Middle frontal gyrus (tissue), 1 donor: ENCODE measurements at regions not wholly inside any gene's neighbourhood (a gene's known extent, or its start where the extent isn't known, plus 50 kb on each side); places are given as distances from the start of the nearest gene placed in this dataset.

Experiments
- DNase-seq: peaks from one replicate; pipeline ENCODE4 v3.0.0-alpha.2; 2015; ENCODE audit warnings: low spot score; ENCODE audit errors: extremely low spot score

- DNase-seq = no peak
These were observed 84.6 kb downstream of the MATN1 start for GRCh38 chr1:30638811-30639210.

GRCh38 chr1:30638086-30638485 is 85.3 kb downstream of the MATN1 start:
- no peak for DNase-seq

- no peak for DNase-seq
These were observed 86.0 kb downstream of the MATN1 start for GRCh38 chr1:30637183-30637980.

- DNase-seq = no peak
These were observed 86.8 kb downstream of the MATN1 start for GRCh38 chr1:30636621-30637020.

GRCh38 chr1:30635391-30635975 is 87.9 kb downstream of the MATN1 start:
- DNase-seq = no peak

- no peak for DNase-seq
These were observed 88.9 kb downstream of the MATN1 start for GRCh38 chr1:30634507-30634906.

GRCh38 chr1:30633294-30633693 is 90.1 kb downstream of the MATN1 start:
- DNase-seq = no peak

- no peak for DNase-seq
These were observed 90.9 kb downstream of the MATN1 start for GRCh38 chr1:30632481-30632880.

GRCh38 chr1:30631700-30632099 is 91.7 kb downstream of the MATN1 start:
- DNase-seq = no peak

- no peak for DNase-seq
These were observed 93.9 kb downstream of the MATN1 start for GRCh38 chr1:30629501-30629900.

- no peak for DNase-seq
These were observed 95.4 kb downstream of the MATN1 start for GRCh38 chr1:30627994-30628393.

GRCh38 chr1:30627206-30627605 is 96.2 kb downstream of the MATN1 start:
- DNase-seq = no peak

GRCh38 chr1:30623431-30623830 is 100.0 kb downstream of the MATN1 start:
- no peak for DNase-seq

GRCh38 chr1:30619619-30620018 is 103.8 kb downstream of the MATN1 start:
- no peak for DNase-seq

GRCh38 chr1:30618335-30618747 is 105.0 kb downstream of the MATN1 start:
- DNase-seq = no peak

GRCh38 chr1:30616759-30617158 is 106.6 kb downstream of the MATN1 start:
- DNase-seq = no peak

GRCh38 chr1:30615816-30616590 is 107.4 kb downstream of the MATN1 start:
- no peak for DNase-seq

- DNase-seq = no peak
These were observed 108.1 kb downstream of the MATN1 start for GRCh38 chr1:30615076-30615795.

GRCh38 chr1:30613188-30613587 is 110.2 kb downstream of the MATN1 start:
- no peak for DNase-seq

GRCh38 chr1:30612536-30613065 is 110.8 kb downstream of the MATN1 start:
- no peak for DNase-seq

- DNase-seq = no peak
These were observed 111.6 kb downstream of the MATN1 start for GRCh38 chr1:30611741-30612309.
